H1 (cell line): ENCODE measurements at regions not wholly inside any gene's neighbourhood (a gene's known extent, or its start where the extent isn't known, plus 50 kb on each side); places are given as distances from the start of the nearest gene placed in this dataset.

Experiments
- CTCF ChIP-seq, 3 experiments: IDR thresholded peaks; 1 replicate in 2 of 3; 2 replicates in 1 of 3; pipeline versions ENCODE4 v1.5.1 to v1.6.1; 2011; ENCODE audit warnings: low read length in 3 of 3, mild to moderate bottlenecking in 3 of 3, inconsistent platforms in 2 of 3, low read depth in 1 of 3, moderate library complexity in 1 of 3; ENCODE audit not compliant: insufficient read depth in 1 of 3; ENCODE audit errors: control extremely low read depth in 1 of 3
- EZH2 ChIP-seq: fragments of 200-600 bp; sonication (generic); IDR thresholded peaks from 2 replicates; pipeline ENCODE4 v1.7.1; 2012; ENCODE audit warnings: low read depth, mild to moderate bottlenecking, moderate library complexity, low read length, inconsistent platforms; ENCODE audit not compliant: severe bottlenecking
- GABPA ChIP-seq: IDR thresholded peaks from 2 replicates; pipeline ENCODE4 v1.6.1; 2011; ENCODE audit warnings: mild to moderate bottlenecking, low read length, moderate library complexity, borderline replicate concordance; ENCODE audit not compliant: insufficient read depth
- POLR2A ChIP-seq, 2 experiments: IDR thresholded peaks; 1 replicate in 1 of 2; 2 replicates in 1 of 2; pipeline ENCODE4 v1.6.1; 2011; ENCODE audit warnings: low read depth in 2 of 2, low read length in 2 of 2, mild to moderate bottlenecking in 2 of 2; ENCODE audit errors: control extremely low read depth in 1 of 2
- RFX5 ChIP-seq: IDR thresholded peaks from 2 replicates; pipeline ENCODE4 v1.6.1; 2011; ENCODE audit warnings: low read depth, low read length, improper control_type of control experiment, borderline replicate concordance
- SIN3A ChIP-seq, 2 experiments: IDR thresholded peaks in 1 of 2; conservative IDR thresholded peaks in 1 of 2; 2 replicates each; pipeline ENCODE4 v1.6.1; 2011 to 2012; ENCODE audit warnings: low read length in 2 of 2, improper control_type of control experiment in 1 of 2, low read depth in 1 of 2, mild to moderate bottlenecking in 1 of 2
- USF2 ChIP-seq: IDR thresholded peaks from 2 replicates; pipeline ENCODE4 v1.6.1; 2011; ENCODE audit warnings: low read length, improper control_type of control experiment

GRCh38 chr12:75838309-75838708 lies 193.3 kb downstream of the PHLDA1 start:
- TF ChIP-seq POLR2A (IDR thresholded peaks at IDR 0.05; ENCODE audit: control extremely low read depth in 1 of 2, low read depth in 2 of 2, low read length in 2 of 2), result no peak
- TF ChIP-seq RFX5, result no peak
- no peak for TF ChIP-seq EZH2
- TF ChIP-seq USF2, result no peak
- no peak for TF ChIP-seq CTCF (IDR thresholded peaks at IDR 0.05; ENCODE audit: control extremely low read depth in 1 of 3, insufficient read depth in 1 of 3, low read depth in 1 of 3, low read length in 3 of 3)
- no peak for TF ChIP-seq SIN3A (conservative IDR thresholded peaks at IDR 0.05 in 1 of 2, IDR thresholded peaks at IDR 0.05 in 1 of 2; ENCODE audit: low read depth in 1 of 2, low read length in 2 of 2)
- no peak for TF ChIP-seq GABPA
